ENCODE measurements at regions not wholly inside any gene's neighbourhood (a gene's known extent, or its start where the extent isn't known, plus 50 kb on each side); places are given as distances from the start of the nearest gene placed in this dataset.

GRCh38 chr5:113974976-113975375 is 386.9 kb upstream of the KCNN2 start:
- intact Hi-C loops (cut with DNase I): no loop called here

GRCh38 chr5:113984928-113985327 is 376.9 kb upstream of the KCNN2 start:
- ATAC-seq (no peak), DNase-seq (no peak)
- intact Hi-C loops (cut with DNase I): no loop called here

More at GRCh38 chr5:113974976-113975375, 386.9 kb upstream of the KCNN2 start:
- DNase-seq: no peak
- ATAC-seq: no peak

GRCh38 chr5:113985505-113985904 is 376.4 kb upstream of the KCNN2 start:
- DNase-seq (no peak), ATAC-seq (no peak)
- intact Hi-C loops (cut with DNase I): no loop called here

GRCh38 chr5:113989278-113989912 is 372.5 kb upstream of the KCNN2 start:
- intact Hi-C loops (cut with DNase I): no loop called here
- DNase-seq (no peak), ATAC-seq (no peak)

GRCh38 chr5:113989913-113990305 is 372.0 kb upstream of the KCNN2 start:
- no peak for DNase-seq
- intact Hi-C loops (cut with DNase I): no loop called here
- no peak for ATAC-seq

- intact Hi-C loops (cut with DNase I): no loop called here
- ATAC-seq (no peak), DNase-seq (no peak)
Measured at GRCh38 chr5:114001076-114001475, 360.8 kb upstream of the KCNN2 start.

GRCh38 chr5:114006582-114006981 is 355.3 kb upstream of the KCNN2 start:
- ATAC-seq (no peak), DNase-seq (no peak)
- intact Hi-C loops (cut with DNase I): no loop called here

GRCh38 chr5:114007678-114008077 is 354.2 kb upstream of the KCNN2 start:
- intact Hi-C loops (cut with DNase I): no loop called here
- DNase-seq (no peak), ATAC-seq (no peak)

GRCh38 chr5:114010362-114010761 is 351.5 kb upstream of the KCNN2 start:
- peak in 1 of 2 donors; percentile 86 for ATAC-seq
- intact Hi-C loops (cut with DNase I): no loop called here
- no peak for DNase-seq

GRCh38 chr5:114018186-114018585 is 343.7 kb upstream of the KCNN2 start:
- ATAC-seq (peak in 1 of 2 donors; percentile 50), DNase-seq (no peak)
- intact Hi-C loops (cut with DNase I): no loop called here

- ATAC-seq (no peak), DNase-seq (no peak)
Measured at GRCh38 chr5:114038756-114039155, 323.1 kb upstream of the KCNN2 start.

GRCh38 chr5:114050087-114050486 is 311.8 kb upstream of the KCNN2 start:
- no peak for DNase-seq
- no peak for ATAC-seq
- intact Hi-C loops (cut with DNase I): no loop called here

More at GRCh38 chr5:114038756-114039155, 323.1 kb upstream of the KCNN2 start:
- intact Hi-C loops (cut with DNase I): no loop called here

- no peak for ATAC-seq
- intact Hi-C loops (cut with DNase I): no loop called here
- no peak for DNase-seq
Measured at GRCh38 chr5:114053372-114053771, 308.5 kb upstream of the KCNN2 start.

- DNase-seq (no peak), ATAC-seq (no peak)
- intact Hi-C loops (cut with DNase I): no loop called here
Measured at GRCh38 chr5:114054594-114054993, 307.3 kb upstream of the KCNN2 start.

- intact Hi-C loops (cut with DNase I): no loop called here
- ATAC-seq: peak; percentile 95
- DNase-seq: peak; percentile 62
Measured at GRCh38 chr5:114055318-114056184, 306.3 kb upstream of the KCNN2 start.

GRCh38 chr5:114056185-114056538 is 305.7 kb upstream of the KCNN2 start:
- DNase-seq (no peak), ATAC-seq (peak; percentile 14 to 35)
- intact Hi-C loops (cut with DNase I): no loop called here

GRCh38 chr5:114060866-114061265 is 301.0 kb upstream of the KCNN2 start:
- no peak for DNase-seq
- intact Hi-C loops (cut with DNase I): no loop called here
- no peak for ATAC-seq

GRCh38 chr5:114062932-114063867 is 298.7 kb upstream of the KCNN2 start:
- intact Hi-C loops (cut with DNase I): no loop called here
- DNase-seq: no peak
- no peak for ATAC-seq

GRCh38 chr5:114065912-114066311 is 296.0 kb upstream of the KCNN2 start:
- no peak for DNase-seq
- no peak for ATAC-seq
- intact Hi-C loops (cut with DNase I): no loop called here
